Glutamatergic neuron (in vitro differentiated cells): ENCODE measurements at regions not wholly inside any gene's neighbourhood (a gene's known extent, or its start where the extent isn't known, plus 50 kb on each side); places are given as distances from the start of the nearest gene placed in this dataset.

Experiments used
- DNase-seq: peaks from one replicate; pipeline ENCODE4 v3.0.0; 2022
- H3K27ac Mint-ChIP-seq: one replicate; pipeline ENCODE4 v1.8.0; 2020; ENCODE audit warnings: mild to moderate bottlenecking, mixed read lengths, inconsistent platforms; ENCODE audit not compliant: unreplicated experiment
- H3K27me3 Mint-ChIP-seq: one replicate; pipeline ENCODE4 v1.8.0; 2020; ENCODE audit warnings: mild to moderate bottlenecking, moderate library complexity, mixed read lengths, inconsistent platforms; ENCODE audit not compliant: unreplicated experiment
- H3K36me3 Mint-ChIP-seq: one replicate; pipeline ENCODE4 v1.8.0; 2020; ENCODE audit warnings: mild to moderate bottlenecking, mixed read lengths, inconsistent platforms; ENCODE audit not compliant: unreplicated experiment
- H3K4me1 Mint-ChIP-seq: one replicate; pipeline ENCODE4 v1.8.0; 2020; ENCODE audit warnings: mild to moderate bottlenecking, low read depth, mixed read lengths, inconsistent platforms; ENCODE audit not compliant: unreplicated experiment
- H3K4me3 Mint-ChIP-seq: one replicate; pipeline ENCODE4 v1.8.0; 2020; ENCODE audit warnings: mild to moderate bottlenecking, mixed read lengths, inconsistent platforms; ENCODE audit not compliant: unreplicated experiment
- H3K9me3 Mint-ChIP-seq: one replicate; pipeline ENCODE4 v1.8.0; 2020; ENCODE audit warnings: mild to moderate bottlenecking, moderate library complexity, mixed read lengths, inconsistent platforms; ENCODE audit not compliant: unreplicated experiment
- CTCF ChIP-seq: fragments of 200-600 bp; sonication (generic); IDR thresholded peaks from one replicate; pipeline ENCODE4 v1.5.0; 2021; ENCODE audit not compliant: partially characterized antibody, unreplicated experiment

- Mint-ChIP-seq H3K9me3 (no peaks in the 10 kb centered on the region), H3K27ac (no peak overlapping the region), H3K36me3 (no peaks in the 10 kb centered on the region), H3K4me1 (no peaks in the 10 kb centered on the region), H3K4me3 (no peak overlapping the region), H3K27me3 (no peaks in the 10 kb centered on the region)
- TF ChIP-seq CTCF = no peak
- DNase-seq = no peak
Observed at GRCh38 chrX:125424536-125424935, 104.9 kb downstream of the TEX13C start.

- H3K9me3 Mint-ChIP-seq = peaks cover 5% of the 10 kb centered on the region
- H3K4me3 Mint-ChIP-seq = no peak overlapping the region
- no peaks in the 10 kb centered on the region for H3K27me3 Mint-ChIP-seq
- H3K4me1 Mint-ChIP-seq = no peaks in the 10 kb centered on the region
- H3K36me3 Mint-ChIP-seq = no peaks in the 10 kb centered on the region
- no peak overlapping the region for H3K27ac Mint-ChIP-seq
- no peak for DNase-seq
- TF ChIP-seq CTCF = peak; percentile 49
Observed at GRCh38 chrX:125436855-125437254, 117.2 kb downstream of the TEX13C start.

GRCh38 chrX:125439194-125439849, 119.7 kb downstream of the TEX13C start:
- no peak for TF ChIP-seq CTCF
- no peak for DNase-seq
- peaks cover 1% of the 10 kb centered on the region for H3K9me3 Mint-ChIP-seq
- H3K4me3 Mint-ChIP-seq = no peak overlapping the region
- H3K4me1 Mint-ChIP-seq = no peaks in the 10 kb centered on the region
- H3K27ac Mint-ChIP-seq = no peak overlapping the region
- no peaks in the 10 kb centered on the region for H3K36me3 Mint-ChIP-seq
- H3K27me3 Mint-ChIP-seq = no peaks in the 10 kb centered on the region

- peaks cover 1% of the 10 kb centered on the region for H3K9me3 Mint-ChIP-seq
- no peaks in the 10 kb centered on the region for H3K27me3 Mint-ChIP-seq
- TF ChIP-seq CTCF = no peak
- no peak overlapping the region for H3K4me3 Mint-ChIP-seq
- DNase-seq = peak; percentile 7
- H3K36me3 Mint-ChIP-seq = no peaks in the 10 kb centered on the region
- H3K4me1 Mint-ChIP-seq = no peaks in the 10 kb centered on the region
- no peak overlapping the region for H3K27ac Mint-ChIP-seq
Observed at GRCh38 chrX:125444659-125445058, 125.0 kb downstream of the TEX13C start.

GRCh38 chrX:125475482-125475881, 155.8 kb downstream of the TEX13C start:
- no peaks in the 10 kb centered on the region for H3K4me1 Mint-ChIP-seq
- DNase-seq = no peak
- TF ChIP-seq CTCF = no peak
- no peaks in the 10 kb centered on the region for H3K27me3 Mint-ChIP-seq
- H3K27ac Mint-ChIP-seq = no peak overlapping the region
- no peaks in the 10 kb centered on the region for H3K9me3 Mint-ChIP-seq
- H3K4me3 Mint-ChIP-seq = no peak overlapping the region
- no peaks in the 10 kb centered on the region for H3K36me3 Mint-ChIP-seq
